PC-3 (cell line): ENCODE measurements at regions not wholly inside any gene's neighbourhood (a gene's known extent, or its start where the extent isn't known, plus 50 kb on each side); places are given as distances from the start of the nearest gene placed in this dataset.

Experiments
- ATAC-seq: fragments of 200-7000 bp; cut with Tn5 transposase; 2 replicates; pipeline ENCODE4 v1.9.1; 2020; ENCODE audit warnings: mild to moderate bottlenecking, moderate library complexity
- BruUV-seq: library from RNA; stranded (reverse); fragments of 400-500 nt; replicated peaks from 2 replicates; lab custom pipeline; 2021; lab: Mats Ljungman, UMichigan
- CTCF ChIA-PET: fragments of 300-600 bp; sonication (Branson Sonifier 250); formaldehyde crosslinking; loops from one replicate; lab custom pipeline; 2022; ENCODE audit warnings: antibody characterized with exemption; lab: Charles Lee
- POLR2A ChIA-PET: fragments of 300-600 bp; sonication (Branson Sonifier 250); formaldehyde crosslinking; loops from one replicate; lab custom pipeline; 2022; ENCODE audit warnings: antibody characterized with exemption; ENCODE audit not compliant: unreplicated experiment; lab: Charles Lee
- DNase-seq: peaks from one replicate; pipeline ENCODE4 v3.0.0-alpha.2; 2015
- H2AFZ ChIP-seq: fragments of 300-600 bp; sonication (generic); 2 replicates; pipeline ENCODE4 v1.6.0; 2016; ENCODE audit warnings: antibody characterized with exemption, low read length
- H3F3A ChIP-seq: fragments of 300-600 bp; sonication (generic); one replicate; pipeline ENCODE4 v1.6.0; 2017; ENCODE audit warnings: antibody characterized with exemption, low read length, control low read depth, mild to moderate bottlenecking; ENCODE audit not compliant: unreplicated experiment
- H3K27ac ChIP-seq: fragments of 300-600 bp; sonication (generic); 2 replicates; pipeline ENCODE4 v1.5.1; 2016; ENCODE audit warnings: mild to moderate bottlenecking, low read length
- H3K27me3 ChIP-seq: fragments of 300-600 bp; sonication (generic); 2 replicates; pipeline ENCODE4 v1.6.1; 2016; ENCODE audit warnings: low read length, mixed read lengths
- H3K36me3 ChIP-seq: fragments of 300-600 bp; sonication (generic); 2 replicates; pipeline ENCODE4 v1.6.1; 2016; ENCODE audit warnings: low read depth, mixed run types, low read length, mixed read lengths
- H3K4me1 ChIP-seq: fragments of 300-600 bp; sonication (generic); 2 replicates; pipeline ENCODE4 v1.5.1; 2016; ENCODE audit warnings: low read length; ENCODE audit not compliant: insufficient read depth
- H3K4me2 ChIP-seq: fragments of 300-600 bp; sonication (generic); 2 replicates; pipeline ENCODE4 v1.6.0; 2016; ENCODE audit warnings: low read length
- H3K4me3 ChIP-seq: fragments of 300-600 bp; sonication (generic); 2 replicates; pipeline ENCODE4 v1.5.1; 2016; ENCODE audit warnings: mild to moderate bottlenecking, low read length, mixed read lengths
- H3K79me2 ChIP-seq: fragments of 300-600 bp; sonication (generic); 2 replicates; pipeline ENCODE4 v1.6.1; 2017; ENCODE audit warnings: low read length, mixed read lengths
- H3K9ac ChIP-seq: fragments of 300-600 bp; sonication (generic); 2 replicates; pipeline ENCODE4 v1.6.0; 2016; ENCODE audit warnings: mild to moderate bottlenecking, low read length
- H3K9me2 ChIP-seq: fragments of 300-600 bp; sonication (generic); replicated peaks from 2 replicates; pipeline ENCODE4 v1.6.1; 2016; ENCODE audit warnings: mixed run types, low read length, mixed read lengths
- H3K9me3 ChIP-seq: fragments of 300-600 bp; sonication (generic); 2 replicates; pipeline ENCODE4 v1.6.1; 2016; ENCODE audit warnings: low read length, mixed read lengths
- H4K20me1 ChIP-seq: fragments of 300-600 bp; sonication (generic); 2 replicates; pipeline ENCODE4 v1.6.1; 2016; ENCODE audit warnings: low read length, mixed read lengths
- EZH2 ChIP-seq: fragments of 300-600 bp; sonication (generic); IDR thresholded peaks from one replicate; pipeline ENCODE4 v1.6.1; 2017; ENCODE audit warnings: antibody characterized with exemption, mild to moderate bottlenecking, low read length; ENCODE audit not compliant: unreplicated experiment
- EZH2phosphoT487 ChIP-seq: fragments of 300-600 bp; sonication (generic); IDR thresholded peaks from 2 replicates; pipeline ENCODE4 v1.6.1; 2018; ENCODE audit warnings: mild to moderate bottlenecking, antibody characterized with exemption, low read length, borderline replicate concordance
- intact Hi-C: fragments of 100-400 bp; cut with micrococcal nuclease; formaldehyde crosslinking; loops from 2 replicates; pipeline ENCODE4 v1.9.0; 2023
- TF ChIP-seq, protein P1 (sequence below): fragments of 300-600 bp; sonication (generic); conservative IDR thresholded peaks from 2 replicates; pipeline ENCODE4 v1.5.1; 2017; ENCODE audit warnings: antibody characterized with exemption, low read depth, mild to moderate bottlenecking, low read length

DNA sequence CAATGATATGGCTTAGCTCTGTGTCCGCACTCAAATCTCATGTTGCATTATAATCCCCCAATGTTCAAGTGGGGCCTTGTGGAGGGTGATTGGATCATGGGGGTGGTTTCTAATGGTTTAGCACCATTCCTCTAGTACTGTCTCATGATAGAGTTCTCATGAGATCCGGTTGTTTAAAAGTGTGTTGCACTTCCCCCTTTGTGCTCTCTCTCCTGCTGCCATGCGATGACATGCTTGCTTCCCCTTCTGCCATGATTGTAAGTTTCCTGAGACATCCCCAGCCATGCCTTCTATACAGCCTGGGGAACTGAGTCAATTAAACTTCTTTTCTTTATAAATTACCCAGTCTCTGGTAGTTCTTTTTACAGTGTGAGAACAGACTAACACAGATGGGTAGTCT, 427.1 kb downstream of the CHSY3 start:
- H4K20me1 ChIP-seq, result no peaks in the 10 kb centered on the region
- no peak overlapping the region for H3K4me3 ChIP-seq
- H3F3A ChIP-seq, result no peaks in the 10 kb centered on the region
- ChIA-PET POLR2A (no interaction called here), CTCF (no interaction called here)
- no TSS peak for BruUV-seq
- intact Hi-C loops, result no loop called here
- H3K9me2 ChIP-seq, result no peaks in the 10 kb centered on the region
- ATAC-seq (no peak), DNase-seq (no peak)
- no peaks in the 10 kb centered on the region for H3K27me3 ChIP-seq
- no peak for TF ChIP-seq EZH2
- TF ChIP-seq, protein P1, sequence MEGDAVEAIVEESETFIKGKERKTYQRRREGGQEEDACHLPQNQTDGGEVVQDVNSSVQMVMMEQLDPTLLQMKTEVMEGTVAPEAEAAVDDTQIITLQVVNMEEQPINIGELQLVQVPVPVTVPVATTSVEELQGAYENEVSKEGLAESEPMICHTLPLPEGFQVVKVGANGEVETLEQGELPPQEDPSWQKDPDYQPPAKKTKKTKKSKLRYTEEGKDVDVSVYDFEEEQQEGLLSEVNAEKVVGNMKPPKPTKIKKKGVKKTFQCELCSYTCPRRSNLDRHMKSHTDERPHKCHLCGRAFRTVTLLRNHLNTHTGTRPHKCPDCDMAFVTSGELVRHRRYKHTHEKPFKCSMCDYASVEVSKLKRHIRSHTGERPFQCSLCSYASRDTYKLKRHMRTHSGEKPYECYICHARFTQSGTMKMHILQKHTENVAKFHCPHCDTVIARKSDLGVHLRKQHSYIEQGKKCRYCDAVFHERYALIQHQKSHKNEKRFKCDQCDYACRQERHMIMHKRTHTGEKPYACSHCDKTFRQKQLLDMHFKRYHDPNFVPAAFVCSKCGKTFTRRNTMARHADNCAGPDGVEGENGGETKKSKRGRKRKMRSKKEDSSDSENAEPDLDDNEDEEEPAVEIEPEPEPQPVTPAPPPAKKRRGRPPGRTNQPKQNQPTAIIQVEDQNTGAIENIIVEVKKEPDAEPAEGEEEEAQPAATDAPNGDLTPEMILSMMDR, result no peak
- no peak for TF ChIP-seq EZH2phosphoT487
- H3K27ac ChIP-seq, result no peak overlapping the region
- no peak overlapping the region for H2AFZ ChIP-seq
- H3K79me2 ChIP-seq, result no peaks in the 10 kb centered on the region
- H3K9ac ChIP-seq, result no peak overlapping the region
- no peaks in the 10 kb centered on the region for H3K9me3 ChIP-seq
- no peaks in the 10 kb centered on the region for H3K36me3 ChIP-seq
- no peak overlapping the region for H3K4me2 ChIP-seq
- peaks cover 15% of the 10 kb centered on the region for H3K4me1 ChIP-seq

DNA sequence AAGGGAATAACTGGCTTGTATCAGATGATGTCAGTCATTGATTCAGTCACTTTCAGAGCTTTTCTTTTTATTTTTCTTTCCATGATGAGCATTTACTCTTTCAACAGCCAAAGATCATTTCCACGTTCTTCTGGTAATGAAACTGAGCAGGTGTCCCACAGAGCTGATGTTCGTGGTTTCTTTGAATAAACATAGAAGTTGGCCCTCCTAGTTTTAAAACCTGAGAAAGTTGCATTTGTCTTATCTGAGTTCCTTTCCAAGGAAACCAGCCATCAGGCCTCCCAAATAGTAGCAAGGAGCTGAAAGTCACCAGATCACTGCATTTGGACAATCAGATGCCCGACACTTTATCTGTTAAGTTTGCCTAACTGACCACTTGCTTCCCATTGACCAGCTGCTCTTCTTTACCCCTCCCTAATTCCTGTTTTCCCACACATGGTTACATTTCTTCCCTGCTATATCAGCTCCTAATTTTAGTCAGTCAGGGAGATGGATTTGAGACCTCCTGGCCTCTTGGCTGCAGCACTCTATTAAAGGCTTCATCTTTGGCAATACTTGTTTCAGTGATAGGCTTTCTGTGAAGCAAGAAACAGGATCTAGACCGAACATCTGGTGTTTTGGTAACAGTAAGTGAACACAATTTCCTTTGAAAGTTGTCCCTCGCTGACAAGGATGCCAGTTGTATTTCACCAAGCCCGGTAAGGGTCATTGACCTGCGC, 420.8 kb downstream of the CHSY3 start:
- Histone ChIP-seq H3K79me2 (no peaks in the 10 kb centered on the region), H3K27me3 (no peaks in the 10 kb centered on the region), H3K4me2 (no peak overlapping the region), H4K20me1 (no peaks in the 10 kb centered on the region), H3K36me3 (no peaks in the 10 kb centered on the region), H2AFZ (no peak overlapping the region), H3K27ac (no peak overlapping the region), H3K4me1 (no peaks in the 10 kb centered on the region), H3K9me2 (no peaks in the 10 kb centered on the region), H3K4me3 (no peak overlapping the region), H3K9ac (no peak overlapping the region), H3K9me3 (0 out of 2 replicates have a peak, but pooled peaks cover 15% of the 10 kb centered on the region), H3F3A (no peaks in the 10 kb centered on the region)
- ATAC-seq (no peak), DNase-seq (no peak)
- BruUV-seq, result no TSS peak
- TF ChIP-seq, protein P1, result no peak
- no peak for TF ChIP-seq EZH2
- intact Hi-C loops, result no loop called here
- ChIA-PET CTCF (no interaction called here), POLR2A (no interaction called here)

DNA sequence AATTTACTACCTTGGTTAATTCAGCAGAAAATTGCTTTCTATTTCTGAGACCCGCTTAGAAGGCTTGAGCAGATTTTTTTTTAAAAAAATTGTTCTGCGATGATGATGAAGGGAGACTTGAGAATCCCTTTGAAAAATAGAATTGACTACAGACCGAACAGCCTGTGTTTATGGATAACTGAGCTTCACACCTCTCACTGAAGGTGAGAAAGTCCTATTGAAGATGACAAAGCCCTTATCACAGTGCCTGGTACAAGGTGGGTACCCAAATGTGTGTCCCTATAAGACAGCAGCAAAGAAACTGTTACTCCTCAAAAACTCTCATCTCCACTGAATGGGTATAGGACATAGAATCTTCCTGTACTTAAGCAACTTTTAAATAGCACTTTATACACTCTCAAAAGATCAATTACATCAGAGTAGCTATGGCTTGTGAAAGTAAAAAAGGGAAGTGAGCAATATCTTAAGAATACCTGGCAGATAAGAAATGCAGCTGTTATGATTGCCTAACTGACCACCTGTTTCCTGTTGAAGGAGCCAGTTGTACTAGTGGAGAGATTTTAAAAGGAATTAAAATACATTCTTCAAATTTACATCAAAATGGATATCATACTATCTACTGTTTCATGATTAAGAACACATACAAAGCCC, 419.7 kb downstream of the CHSY3 start:
- H3K4me2 ChIP-seq, result no peak overlapping the region
- H3K9me3 ChIP-seq, result 0 out of 2 replicates have a peak, but pooled peaks cover 15% of the 10 kb centered on the region
- no peaks in the 10 kb centered on the region for H3K9me2 ChIP-seq
- DNase-seq (peak; percentile 50), ATAC-seq (no peak; the same call in 1 of the 2 replicates)
- CTCF ChIA-PET, result no interaction called here
- H3F3A ChIP-seq, result no peaks in the 10 kb centered on the region
- no peak overlapping the region for H3K27ac ChIP-seq
- H2AFZ ChIP-seq, result no peak overlapping the region
- H4K20me1 ChIP-seq, result no peaks in the 10 kb centered on the region
- no peaks in the 10 kb centered on the region for H3K4me1 ChIP-seq
- no peaks in the 10 kb centered on the region for H3K36me3 ChIP-seq
- H3K27me3 ChIP-seq, result no peaks in the 10 kb centered on the region
- POLR2A ChIA-PET, result no interaction called here
- BruUV-seq, result no TSS peak
- no peak overlapping the region for H3K4me3 ChIP-seq
- no peak for TF ChIP-seq EZH2
- TF ChIP-seq, protein P1, result no peak
- TF ChIP-seq EZH2phosphoT487, result no peak
- no peak overlapping the region for H3K9ac ChIP-seq
- intact Hi-C loops, result no loop called here
- no peaks in the 10 kb centered on the region for H3K79me2 ChIP-seq
